ENCODE measurements at regions not wholly inside any gene's neighbourhood (a gene's known extent, or its start where the extent isn't known, plus 50 kb on each side); places are given as distances from the start of the nearest gene placed in this dataset.

DNA sequence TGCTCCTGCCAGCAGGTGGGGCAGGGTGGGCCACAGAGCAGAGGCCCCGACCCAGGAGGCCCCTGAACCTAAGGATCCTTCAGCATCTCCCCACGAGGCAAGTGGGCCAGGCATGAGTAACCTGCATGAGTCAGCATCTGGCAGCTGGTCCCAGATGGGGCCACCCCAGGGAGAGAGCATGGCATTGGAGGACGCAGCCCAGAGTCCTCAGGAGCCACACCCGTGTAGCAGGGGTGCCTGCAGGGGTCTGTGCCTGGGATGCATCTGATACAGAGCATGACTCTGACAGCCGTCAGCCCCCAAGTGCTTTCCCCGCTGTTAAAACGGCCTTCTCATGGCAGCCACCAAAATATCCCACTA is 185.6 kb upstream of the SALL3 start:
- TF ChIP-seq POLR2A (IDR thresholded peaks at IDR 0.05; ENCODE audit: extremely low read depth, insufficient read length) (no peak), CTCF (IDR thresholded peaks at IDR 0.05; ENCODE audit: low read depth, low read length) (no peak)
